ENCODE measurements at regions not wholly inside any gene's neighbourhood (a gene's known extent, or its start where the extent isn't known, plus 50 kb on each side); places are given as distances from the start of the nearest gene placed in this dataset.
"Not testable (repeated sequence)": the region's sequence is repeated elsewhere in the genome, so short reads cannot be mapped to it uniquely, and the experiment has no call there.

- H3K4me2 ChIP-seq (ENCODE audit: insufficient read depth, low read length, poor library complexity, severe bottlenecking); H2AFZ ChIP-seq (ENCODE audit: low read length); H3K23ac ChIP-seq (ENCODE audit: low read depth, low read length, poor library complexity); H3K79me1 ChIP-seq (ENCODE audit: low read depth, low read length); H3K27me3 ChIP-seq (ENCODE audit: control insufficient read depth in 3 of 3, insufficient read depth in 3 of 3, low read depth in 1 of 3, low read length in 3 of 3); H3K18ac ChIP-seq (ENCODE audit: low read length); H3K4ac ChIP-seq (ENCODE audit: low read length); DNase-seq (ENCODE audit: low spot score); H3K36me3 ChIP-seq (replicated peaks in 1 of 2; ENCODE audit: control insufficient read depth in 2 of 2, insufficient read depth in 2 of 2, low read length in 2 of 2); H2BK120ac ChIP-seq (ENCODE audit: low read depth, low read length); H3K4me1 ChIP-seq (ENCODE audit: control insufficient read depth in 2 of 2, insufficient read depth in 1 of 2, low read depth in 1 of 2, low read length in 2 of 2); H2AK5ac ChIP-seq (ENCODE audit: low read depth, low read length); H4K91ac ChIP-seq (ENCODE audit: low read depth, low read length, poor library complexity); H3K27ac ChIP-seq (replicated peaks; ENCODE audit: low read length); H3K4me3 ChIP-seq (ENCODE audit: low read length in 2 of 2); H2BK12ac ChIP-seq (ENCODE audit: low read length); H4K8ac ChIP-seq (ENCODE audit: low read depth, low read length); H3K9ac ChIP-seq (ENCODE audit: low read depth, low read length, poor library complexity); H3K9me3 ChIP-seq (replicated peaks in 1 of 2; ENCODE audit: control insufficient read depth in 2 of 2, insufficient read depth in 1 of 2, low read depth in 1 of 2, low read length in 2 of 2); H2BK5ac ChIP-seq (ENCODE audit: low read length); H3K14ac ChIP-seq (ENCODE audit: low read length); H2BK15ac ChIP-seq (ENCODE audit: low read length): not testable (repeated sequence)
- no CpG with 5 or more reads among the region's 1 CpG for WGBS, 2 donors (ENCODE audit: extremely low coverage in 2 of 2, insufficient read length in 2 of 2, insufficient replicate concordance in 1 of 2)
Observed at GRCh38 chr7:29664999-29665398, 101.4 kb downstream of the PRR15 start.

GRCh38 chr7:29667096-29667669 lies 103.5 kb downstream of the PRR15 start:
- not testable (repeated sequence) for H2BK120ac ChIP-seq (ENCODE audit: low read depth, low read length); H3K4me1 ChIP-seq (ENCODE audit: control insufficient read depth in 2 of 2, insufficient read depth in 1 of 2, low read depth in 1 of 2, low read length in 2 of 2); H3K27ac ChIP-seq (replicated peaks; ENCODE audit: low read length); H3K36me3 ChIP-seq (replicated peaks in 1 of 2; ENCODE audit: control insufficient read depth in 2 of 2, insufficient read depth in 2 of 2, low read length in 2 of 2); H2AK5ac ChIP-seq (ENCODE audit: low read depth, low read length); H3K9me3 ChIP-seq (replicated peaks in 1 of 2; ENCODE audit: control insufficient read depth in 2 of 2, insufficient read depth in 1 of 2, low read depth in 1 of 2, low read length in 2 of 2); H3K79me1 ChIP-seq (ENCODE audit: low read depth, low read length); H2BK5ac ChIP-seq (ENCODE audit: low read length); H3K4ac ChIP-seq (ENCODE audit: low read length); H4K91ac ChIP-seq (ENCODE audit: low read depth, low read length, poor library complexity); H3K9ac ChIP-seq (ENCODE audit: low read depth, low read length, poor library complexity); H3K23ac ChIP-seq (ENCODE audit: low read depth, low read length, poor library complexity); H2BK15ac ChIP-seq (ENCODE audit: low read length); H4K8ac ChIP-seq (ENCODE audit: low read depth, low read length); H2BK12ac ChIP-seq (ENCODE audit: low read length); H3K27me3 ChIP-seq (ENCODE audit: control insufficient read depth in 3 of 3, insufficient read depth in 3 of 3, low read depth in 1 of 3, low read length in 3 of 3); DNase-seq (ENCODE audit: low spot score); H3K18ac ChIP-seq (ENCODE audit: low read length); H2AFZ ChIP-seq (ENCODE audit: low read length); H3K14ac ChIP-seq (ENCODE audit: low read length); H3K4me3 ChIP-seq (ENCODE audit: low read length in 2 of 2); H3K4me2 ChIP-seq (ENCODE audit: insufficient read depth, low read length, poor library complexity, severe bottlenecking)
- no CpG with 5 or more reads among the region's 5 CpGs for WGBS, 2 donors (ENCODE audit: extremely low coverage in 2 of 2, insufficient read length in 2 of 2, insufficient replicate concordance in 1 of 2)

GRCh38 chr7:29671286-29671685 lies 107.7 kb downstream of the PRR15 start:
- H2AK5ac ChIP-seq (ENCODE audit: low read depth, low read length); H4K8ac ChIP-seq (ENCODE audit: low read depth, low read length): not testable (repeated sequence)

GRCh38 chr7:29673635-29674034 lies 110.0 kb downstream of the PRR15 start:
- not testable (repeated sequence) for H3K23ac ChIP-seq (ENCODE audit: low read depth, low read length, poor library complexity); H3K36me3 ChIP-seq (replicated peaks in 1 of 2; ENCODE audit: control insufficient read depth in 2 of 2, insufficient read depth in 2 of 2, low read length in 2 of 2); H3K4ac ChIP-seq (ENCODE audit: low read length); H3K9me3 ChIP-seq (replicated peaks in 1 of 2; ENCODE audit: control insufficient read depth in 2 of 2, insufficient read depth in 1 of 2, low read depth in 1 of 2, low read length in 2 of 2); H3K18ac ChIP-seq (ENCODE audit: low read length); H2AFZ ChIP-seq (ENCODE audit: low read length); H3K14ac ChIP-seq (ENCODE audit: low read length); H4K91ac ChIP-seq (ENCODE audit: low read depth, low read length, poor library complexity); H2BK12ac ChIP-seq (ENCODE audit: low read length); H3K4me1 ChIP-seq (ENCODE audit: control insufficient read depth in 2 of 2, insufficient read depth in 1 of 2, low read depth in 1 of 2, low read length in 2 of 2); H3K27ac ChIP-seq (replicated peaks; ENCODE audit: low read length); H3K27me3 ChIP-seq (ENCODE audit: control insufficient read depth in 3 of 3, insufficient read depth in 3 of 3, low read depth in 1 of 3, low read length in 3 of 3); H4K8ac ChIP-seq (ENCODE audit: low read depth, low read length); H2BK15ac ChIP-seq (ENCODE audit: low read length); H2BK120ac ChIP-seq (ENCODE audit: low read depth, low read length); H3K9ac ChIP-seq (ENCODE audit: low read depth, low read length, poor library complexity); H3K79me1 ChIP-seq (ENCODE audit: low read depth, low read length); H2BK5ac ChIP-seq (ENCODE audit: low read length); H3K4me3 ChIP-seq (ENCODE audit: low read length in 2 of 2); H2AK5ac ChIP-seq (ENCODE audit: low read depth, low read length); H3K4me2 ChIP-seq (ENCODE audit: insufficient read depth, low read length, poor library complexity, severe bottlenecking); DNase-seq (ENCODE audit: low spot score)
- no CpG with 5 or more reads among the region's 1 CpG for WGBS, 2 donors (ENCODE audit: extremely low coverage in 2 of 2, insufficient read length in 2 of 2, insufficient replicate concordance in 1 of 2)

More at GRCh38 chr7:29671286-29671685, 107.7 kb downstream of the PRR15 start:
- no CpG with 5 or more reads among the region's 3 CpGs for WGBS, 2 donors (ENCODE audit: extremely low coverage in 2 of 2, insufficient read length in 2 of 2, insufficient replicate concordance in 1 of 2)
- H3K4ac ChIP-seq (ENCODE audit: low read length); H4K91ac ChIP-seq (ENCODE audit: low read depth, low read length, poor library complexity); H3K4me2 ChIP-seq (ENCODE audit: insufficient read depth, low read length, poor library complexity, severe bottlenecking); H3K4me3 ChIP-seq (ENCODE audit: low read length in 2 of 2); H3K27me3 ChIP-seq (ENCODE audit: control insufficient read depth in 3 of 3, insufficient read depth in 3 of 3, low read depth in 1 of 3, low read length in 3 of 3); H3K9ac ChIP-seq (ENCODE audit: low read depth, low read length, poor library complexity); DNase-seq (ENCODE audit: low spot score); H2BK15ac ChIP-seq (ENCODE audit: low read length); H3K14ac ChIP-seq (ENCODE audit: low read length); H2BK12ac ChIP-seq (ENCODE audit: low read length); H2BK120ac ChIP-seq (ENCODE audit: low read depth, low read length); H3K18ac ChIP-seq (ENCODE audit: low read length); H3K9me3 ChIP-seq (replicated peaks in 1 of 2; ENCODE audit: control insufficient read depth in 2 of 2, insufficient read depth in 1 of 2, low read depth in 1 of 2, low read length in 2 of 2); H2BK5ac ChIP-seq (ENCODE audit: low read length); H3K23ac ChIP-seq (ENCODE audit: low read depth, low read length, poor library complexity); H2AFZ ChIP-seq (ENCODE audit: low read length); H3K36me3 ChIP-seq (replicated peaks in 1 of 2; ENCODE audit: control insufficient read depth in 2 of 2, insufficient read depth in 2 of 2, low read length in 2 of 2); H3K79me1 ChIP-seq (ENCODE audit: low read depth, low read length); H3K27ac ChIP-seq (replicated peaks; ENCODE audit: low read length); H3K4me1 ChIP-seq (ENCODE audit: control insufficient read depth in 2 of 2, insufficient read depth in 1 of 2, low read depth in 1 of 2, low read length in 2 of 2): not testable (repeated sequence)
